ENCODE measurements at regions not wholly inside any gene's neighbourhood (a gene's known extent, or its start where the extent isn't known, plus 50 kb on each side); places are given as distances from the start of the nearest gene placed in this dataset.

DNA sequence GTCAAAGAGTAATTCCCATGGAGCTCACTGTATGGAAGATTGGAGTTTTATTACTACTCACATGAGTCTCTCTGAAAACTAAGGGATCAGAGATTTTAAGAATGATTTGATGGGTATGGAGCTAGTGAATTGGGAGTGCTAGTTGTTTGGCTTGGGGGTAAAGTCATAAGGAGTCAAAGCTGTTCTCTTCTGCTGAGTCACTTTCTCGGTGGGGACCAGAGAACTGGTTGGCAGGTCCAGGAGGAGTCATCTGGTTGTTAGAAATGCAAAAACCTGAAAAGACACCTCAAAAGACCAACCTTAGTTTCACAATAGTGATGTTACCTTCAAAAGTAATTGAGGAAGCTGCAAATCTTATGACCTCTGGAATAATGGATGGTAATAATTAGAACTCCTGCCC is 355.4 kb downstream of the RPS4Y2 start:
- no peak overlapping the region for H3K27ac ChIP-seq (ENCODE audit: low read depth, low read length)
- WGBS, 3 donors = 47 to 72% methylated on average over 1 of the region's 1 CpG; no CpG with 5 or more reads in 1 of the 3 donors

DNA sequence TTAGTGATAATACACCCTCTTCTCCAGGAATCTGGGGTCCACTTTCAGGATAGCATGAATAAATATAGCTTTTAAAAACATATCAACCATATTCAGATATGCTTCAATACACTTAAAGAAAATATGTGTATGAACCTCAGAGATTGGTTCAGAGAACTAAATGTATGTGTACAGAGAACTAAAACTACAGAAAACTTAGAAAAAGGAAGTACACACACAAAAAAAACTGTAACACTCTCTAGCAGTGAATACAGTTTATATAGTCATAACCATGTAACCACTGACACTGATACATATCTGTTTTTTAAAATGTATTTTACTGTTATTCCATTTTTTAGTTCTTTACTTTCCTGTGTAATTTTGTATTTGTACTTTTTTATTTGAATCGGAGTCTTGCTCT is 365.2 kb downstream of the RPS4Y2 start:
- H3K27ac ChIP-seq (ENCODE audit: low read depth, low read length) = no peak overlapping the region
- 82 to 97% methylated on average over 1 of the region's 1 CpG; no CpG with 5 or more reads in 1 of the 3 donors for WGBS, 3 donors

DNA sequence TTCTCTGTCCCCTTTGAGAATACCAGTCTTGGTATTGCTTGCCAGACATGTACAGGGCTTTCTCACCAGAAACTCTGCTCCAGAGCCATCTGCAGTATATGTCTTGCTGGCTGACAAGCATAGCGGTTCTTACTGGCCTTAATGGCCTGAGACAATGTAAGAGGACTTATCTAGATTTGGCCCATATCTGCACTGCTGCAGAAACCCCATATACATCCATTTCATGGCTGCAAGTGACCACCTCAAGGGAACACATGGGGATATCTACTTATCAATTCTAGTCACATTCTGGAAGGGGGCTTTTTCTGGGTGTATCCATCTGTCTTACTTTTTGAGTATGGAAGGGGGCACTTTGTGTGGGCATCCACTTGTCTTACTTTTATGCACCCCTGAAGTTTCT is 375.5 kb upstream of the RBMY1B start:
- WGBS, 3 donors = 18 to 67% methylated on average over 1 of the region's 1 CpG; no CpG with 5 or more reads in 1 of the 3 donors
- no peak overlapping the region for H3K27ac ChIP-seq (ENCODE audit: low read depth, low read length)

DNA sequence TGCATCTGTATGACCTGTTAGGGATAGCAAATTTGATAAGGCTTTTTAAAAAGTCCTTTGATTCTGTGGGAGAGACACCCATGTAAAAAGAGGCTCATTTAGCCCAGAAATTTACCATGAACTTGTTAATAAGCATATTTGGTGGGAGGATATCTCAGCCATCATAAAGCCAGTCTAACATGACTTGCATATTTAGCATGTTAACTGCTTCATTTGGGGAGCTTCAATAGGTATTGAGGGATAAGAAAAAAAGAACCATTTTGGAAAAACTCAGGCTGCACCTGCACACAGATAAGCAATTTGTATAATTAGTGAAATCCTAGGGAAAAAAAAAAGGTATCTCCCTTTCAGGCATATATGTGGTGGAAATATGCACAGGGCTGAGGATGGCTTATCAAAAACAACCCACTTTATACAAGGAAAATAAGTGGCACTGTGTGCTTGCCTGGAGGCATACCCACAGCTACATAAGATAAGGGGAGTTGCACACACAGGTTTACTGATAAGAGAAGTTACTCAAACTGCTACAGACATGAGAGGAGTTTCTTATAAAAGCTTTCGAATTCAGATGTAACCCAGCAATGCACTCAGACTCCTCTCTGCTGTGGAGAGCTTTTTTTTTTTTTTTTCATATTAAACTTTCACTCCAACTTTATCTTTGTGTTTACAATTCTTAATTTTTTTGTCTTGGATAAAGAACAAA is 372.9 kb upstream of the RBMY1B start:
- WGBS, 3 donors = 14 to 21% methylated on average over 1 of the region's 1 CpG; no CpG with 5 or more reads in 1 of the 3 donors
- H3K27ac ChIP-seq (ENCODE audit: low read depth, low read length) = no peak overlapping the region

DNA sequence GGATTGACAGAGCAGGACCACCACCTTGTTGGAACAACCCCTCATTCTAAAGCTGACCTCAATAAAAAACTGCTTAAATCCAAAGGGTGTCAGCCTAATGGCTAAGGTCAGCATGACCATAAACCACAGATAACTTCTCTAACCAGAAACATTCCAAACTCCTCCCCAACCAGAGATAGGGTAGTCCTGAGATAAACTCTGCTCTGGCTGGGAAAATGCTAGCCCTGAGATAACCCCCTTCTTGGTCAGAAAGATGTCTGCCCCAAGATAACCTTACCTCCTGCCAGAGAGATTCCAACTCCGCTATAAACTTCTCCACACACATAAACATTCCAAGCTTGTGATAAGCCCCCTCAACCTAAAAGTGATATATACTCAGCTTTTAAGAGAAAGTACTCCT is 364.8 kb upstream of the RBMY1B start:
- 72 to 76% methylated on average over 1 of the region's 1 CpG; no CpG with 5 or more reads in 1 of the 3 donors for WGBS, 3 donors
- no peak overlapping the region for H3K27ac ChIP-seq (ENCODE audit: low read depth, low read length)

DNA sequence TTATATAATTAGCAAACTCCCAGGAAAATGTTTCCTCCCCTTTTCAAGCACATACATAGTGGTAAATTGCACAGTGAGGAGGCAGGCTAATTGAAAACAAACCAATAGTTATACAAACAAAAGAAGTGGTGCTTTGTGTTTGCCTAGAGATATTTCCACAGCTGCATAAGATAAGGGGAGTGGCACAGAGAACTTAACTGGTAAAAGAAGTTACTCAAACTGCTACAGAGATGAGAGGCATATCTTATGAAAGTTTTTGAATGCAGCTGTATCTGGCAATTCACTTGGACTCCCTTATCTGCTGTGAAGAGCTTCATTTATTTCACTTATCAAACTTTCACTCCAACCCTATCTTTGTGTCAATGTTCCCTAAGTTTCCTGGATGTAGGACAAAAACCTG is 361.2 kb upstream of the RBMY1B start:
- H3K27ac ChIP-seq (ENCODE audit: low read depth, low read length) = no peak overlapping the region

DNA sequence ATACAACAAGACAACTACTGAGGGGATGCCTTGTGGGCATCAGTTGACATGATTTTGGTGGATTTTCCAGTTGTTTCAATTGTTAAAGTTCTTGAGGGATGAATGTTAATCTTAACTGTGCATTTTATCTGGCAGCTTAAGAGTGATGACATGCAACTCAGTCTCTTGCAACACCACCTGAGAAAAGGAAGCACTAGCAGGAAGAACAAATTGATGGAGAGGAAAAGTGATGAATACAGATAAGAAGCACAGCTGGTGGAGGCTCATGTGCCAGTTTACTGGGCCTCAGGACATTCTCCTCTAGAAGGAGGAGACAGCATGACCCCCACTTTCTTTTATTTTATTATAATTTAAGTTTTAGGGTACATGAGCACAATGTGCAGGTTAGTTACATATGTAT is 341.3 kb upstream of the RBMY1B start:
- H3K27ac ChIP-seq (ENCODE audit: low read depth, low read length) = no peak overlapping the region

DNA sequence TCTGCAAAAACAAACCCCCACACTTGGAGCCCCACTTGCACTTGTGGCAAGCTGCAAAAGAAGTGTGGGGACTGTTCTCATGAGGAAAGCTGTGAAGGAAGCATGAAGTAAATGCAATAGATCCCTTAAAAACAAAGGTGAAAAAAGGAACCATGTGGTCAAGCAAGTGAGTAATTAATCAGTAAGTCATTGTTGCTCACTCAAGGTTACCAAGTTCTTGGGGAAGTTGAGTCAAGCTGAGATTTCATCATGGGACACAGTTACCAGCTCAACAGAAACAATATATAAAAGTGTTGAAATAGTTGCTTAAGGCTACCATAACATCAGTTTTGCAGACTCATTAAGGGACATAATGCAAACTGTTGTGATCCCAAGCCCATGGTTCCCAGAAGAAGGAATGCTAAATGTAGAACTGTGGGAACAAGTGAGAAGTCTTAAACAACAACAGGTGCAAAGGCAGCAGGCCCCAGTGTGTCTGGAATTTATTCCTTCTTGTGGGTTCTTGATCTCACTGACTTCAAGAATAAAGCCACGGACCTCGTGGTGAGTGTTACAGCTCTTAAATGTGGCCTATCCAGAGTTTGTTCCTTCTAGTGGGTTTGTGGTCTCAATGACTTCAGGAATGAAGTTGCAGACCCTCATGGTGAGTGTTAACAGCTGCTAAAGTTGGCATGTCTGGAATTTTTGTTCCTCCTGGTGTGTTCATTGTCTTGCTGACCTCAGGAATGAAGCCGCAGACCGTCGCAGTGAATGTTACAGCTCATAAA is 336.3 kb upstream of the RBMY1B start:
- 76 to 85% methylated on average over 5 of the region's 5 CpGs; no CpG with 5 or more reads in 1 of the 3 donors for WGBS, 3 donors

DNA sequence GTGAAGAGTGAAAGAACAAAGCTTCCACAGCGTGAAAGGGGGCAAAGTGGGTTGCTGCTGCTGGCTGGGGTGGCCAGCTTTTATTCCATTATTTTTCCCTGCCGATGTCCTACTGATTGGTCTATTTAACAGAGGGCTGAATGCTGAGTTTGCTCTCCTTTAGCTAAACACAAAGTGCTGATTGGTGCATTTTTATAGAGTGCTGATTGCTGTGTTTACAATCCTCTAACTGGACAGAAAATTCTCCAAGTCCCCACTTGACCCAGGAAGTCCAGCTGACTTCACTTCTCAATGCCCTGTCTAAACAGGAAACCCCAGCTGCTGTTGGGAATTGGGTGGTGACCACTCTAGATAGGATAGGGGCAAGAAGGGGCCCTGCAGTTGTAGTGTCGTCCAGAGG is 335.6 kb upstream of the RBMY1B start:
- 45 to 50% methylated on average over 3 of the region's 3 CpGs; no CpG with 5 or more reads in 1 of the 3 donors for WGBS, 3 donors

More for the DNA sequence above, 336.3 kb upstream of the RBMY1B start:
- no peak overlapping the region for H3K27ac ChIP-seq (ENCODE audit: low read depth, low read length)

DNA sequence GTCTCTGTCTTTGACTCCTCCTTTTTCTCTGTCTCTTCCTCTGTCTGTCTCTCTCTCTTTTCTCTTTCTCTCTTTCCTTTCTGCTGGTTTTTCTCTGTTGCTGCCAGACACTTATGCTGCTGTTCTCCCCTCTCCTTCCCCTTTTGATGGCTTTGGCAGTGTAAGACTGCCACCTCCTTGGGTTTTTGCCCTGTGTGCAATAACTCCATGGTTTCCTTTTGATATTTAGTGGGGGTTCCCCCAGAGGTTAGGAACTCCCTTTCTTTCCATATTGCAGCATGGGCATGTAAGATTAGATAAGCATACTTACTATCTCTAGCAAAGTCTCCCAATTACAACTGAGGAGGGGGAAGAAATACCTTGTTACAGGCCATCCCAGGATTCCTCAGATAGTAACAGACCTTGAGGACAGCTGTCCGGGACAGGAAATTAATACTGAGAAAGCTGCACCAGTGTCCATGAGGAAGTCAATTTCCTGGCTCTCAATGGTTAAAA is 333.8 kb upstream of the RBMY1B start:
- 59 to 73% methylated on average over 1 of the region's 1 CpG; no CpG with 5 or more reads in 1 of the 3 donors for WGBS, 3 donors
- H3K27ac ChIP-seq (ENCODE audit: low read depth, low read length) = no peak overlapping the region

More for the DNA sequence above, 335.6 kb upstream of the RBMY1B start:
- H3K27ac ChIP-seq (ENCODE audit: low read depth, low read length) = no peak overlapping the region

DNA sequence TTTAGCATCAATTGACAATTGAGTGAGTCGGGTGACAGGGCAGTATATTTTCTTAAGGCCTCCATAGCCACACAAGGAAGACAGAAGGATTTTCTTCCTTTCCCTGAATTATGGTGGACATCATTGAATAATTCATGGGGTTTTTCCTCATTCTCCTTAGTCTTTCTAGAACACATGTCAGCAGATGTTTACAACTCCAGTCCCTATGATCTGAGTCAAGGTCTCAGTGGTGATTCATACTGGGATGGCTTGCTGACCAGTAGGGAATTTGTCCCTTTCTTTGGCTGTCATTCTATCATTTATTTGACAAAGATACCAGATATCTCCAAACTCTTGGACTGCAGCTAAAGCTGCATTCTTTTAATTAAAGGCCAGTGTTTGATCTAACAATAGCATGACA is 332.9 kb upstream of the RBMY1B start:
- H3K27ac ChIP-seq (ENCODE audit: low read depth, low read length) = no peak overlapping the region
- 55 to 81% methylated on average over 1 of the region's 1 CpG; no CpG with 5 or more reads in 1 of the 3 donors for WGBS, 3 donors

DNA sequence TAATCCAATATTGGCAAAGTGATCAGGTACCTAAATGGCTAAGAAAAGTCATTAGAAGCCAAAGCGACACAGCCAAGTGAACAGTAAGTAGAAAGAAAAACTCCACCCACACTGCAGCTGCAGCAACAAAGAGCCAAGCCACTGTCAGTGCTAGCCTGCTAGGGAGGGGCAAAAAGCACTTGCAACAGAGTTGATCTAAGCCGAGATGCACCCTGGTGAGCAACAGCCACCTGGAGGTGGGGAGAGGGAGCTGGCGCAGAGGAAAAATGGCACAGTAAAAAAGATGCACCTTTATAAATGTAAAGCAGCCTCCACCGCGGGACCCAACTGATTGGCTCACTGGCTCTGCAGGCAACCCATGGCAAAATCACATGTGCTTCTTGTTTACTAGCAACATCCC is 330.2 kb upstream of the RBMY1B start:
- no peak overlapping the region for H3K27ac ChIP-seq (ENCODE audit: low read depth, low read length)
- 63 to 69% methylated on average over 5 of the region's 5 CpGs; no CpG with 5 or more reads in 1 of the 3 donors for WGBS, 3 donors

DNA sequence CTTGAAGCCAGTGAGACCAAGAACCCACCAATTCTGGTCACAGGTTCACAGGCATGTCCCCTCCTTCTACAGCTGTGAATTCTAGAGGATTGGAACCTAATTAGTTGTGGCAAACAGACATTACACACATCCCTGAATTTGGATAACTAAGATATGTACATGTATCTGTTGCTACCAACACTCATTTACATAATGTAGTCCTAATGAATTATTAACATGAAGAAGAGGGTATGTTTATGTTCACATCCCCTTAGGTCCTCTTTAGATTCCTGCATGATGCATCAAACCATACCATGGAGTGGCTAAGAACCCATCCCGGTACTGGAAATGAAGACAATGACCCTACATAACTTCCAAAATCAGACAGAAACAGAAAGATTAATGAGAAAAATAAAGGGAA is 326.9 kb upstream of the RBMY1B start:
- no peak overlapping the region for H3K27ac ChIP-seq (ENCODE audit: low read depth, low read length)
- 80 to 90% methylated on average over 1 of the region's 1 CpG; no CpG with 5 or more reads in 1 of the 3 donors for WGBS, 3 donors

DNA sequence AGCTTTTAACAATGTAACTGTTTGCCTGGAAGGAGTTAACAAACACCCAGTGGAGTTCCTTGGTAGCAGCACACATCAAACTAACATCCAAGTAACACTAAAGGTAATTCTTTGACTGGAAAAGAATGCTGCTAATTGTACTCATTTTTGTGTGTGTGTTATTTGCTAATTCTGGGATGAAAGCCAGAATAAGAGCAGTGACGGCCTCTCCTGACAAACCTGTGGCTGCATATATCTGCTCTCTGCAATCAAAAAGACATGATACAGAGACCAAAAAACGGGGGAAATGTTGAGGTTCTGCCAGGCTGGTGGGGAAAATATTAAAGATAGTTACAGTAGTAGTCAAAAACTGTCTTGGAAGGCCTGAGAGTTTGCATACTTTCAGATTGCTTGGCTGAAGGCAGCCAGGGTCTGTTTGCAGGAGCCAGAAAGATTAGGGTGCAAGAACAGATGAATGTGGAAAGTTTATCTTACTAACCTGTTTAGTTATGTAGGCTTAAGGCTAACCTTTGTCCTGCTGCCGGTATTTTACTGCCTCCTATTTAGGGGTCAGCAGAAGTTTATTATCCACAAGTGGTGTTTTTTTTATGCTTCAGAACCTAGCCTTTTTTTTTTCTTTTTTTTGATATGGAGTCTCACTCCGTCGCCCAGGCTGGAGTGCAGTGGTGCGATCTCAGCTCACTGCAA is 325.6 kb upstream of the RBMY1B start:
- 43 to 68% methylated on average over 6 of the region's 6 CpGs; no CpG with 5 or more reads in 1 of the 3 donors for WGBS, 3 donors
- no peak overlapping the region for H3K27ac ChIP-seq (ENCODE audit: low read depth, low read length)

DNA sequence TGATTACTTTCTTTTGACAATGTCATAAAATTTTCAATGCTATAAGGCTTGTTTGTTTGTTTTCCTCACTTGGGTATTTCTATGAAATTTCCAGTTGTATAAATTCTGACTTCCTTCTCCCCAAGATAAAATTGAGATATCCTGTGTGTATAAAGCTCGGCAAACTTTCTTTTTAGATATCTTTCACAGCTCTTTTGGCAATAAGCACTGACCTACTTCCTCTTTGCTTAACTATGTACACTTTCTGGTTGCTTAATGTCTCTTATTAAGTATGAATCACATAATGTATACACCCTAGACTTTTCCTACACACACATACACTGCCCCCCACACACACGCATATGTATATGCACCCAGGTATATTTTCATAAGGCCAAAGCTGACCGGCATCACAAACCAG is 318.4 kb upstream of the RBMY1B start:
- 53 to 63% methylated on average over 3 of the region's 3 CpGs; no CpG with 5 or more reads in 1 of the 3 donors for WGBS, 3 donors
- H3K27ac ChIP-seq (ENCODE audit: low read depth, low read length) = no peak overlapping the region

DNA sequence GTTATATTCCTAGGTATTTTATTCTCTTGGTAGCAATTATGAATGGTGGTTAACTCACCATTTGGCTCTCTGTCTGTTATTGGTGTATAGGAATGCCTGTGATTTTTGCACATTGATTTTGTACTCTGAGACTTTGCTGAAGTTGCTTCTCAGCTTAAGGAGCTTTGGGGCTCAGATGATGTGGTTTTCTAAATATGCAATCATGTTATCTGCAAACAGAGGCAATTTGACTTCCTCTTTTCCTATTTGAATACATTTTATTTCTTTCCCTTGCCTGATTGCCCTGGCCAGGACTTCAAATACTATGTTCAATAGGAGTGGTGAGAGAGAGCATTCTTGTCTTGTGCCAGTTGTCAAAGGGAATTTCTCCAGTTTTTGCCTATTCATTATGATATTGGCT is 310.9 kb upstream of the RBMY1B start:
- no peak overlapping the region for H3K27ac ChIP-seq (ENCODE audit: low read depth, low read length)

DNA sequence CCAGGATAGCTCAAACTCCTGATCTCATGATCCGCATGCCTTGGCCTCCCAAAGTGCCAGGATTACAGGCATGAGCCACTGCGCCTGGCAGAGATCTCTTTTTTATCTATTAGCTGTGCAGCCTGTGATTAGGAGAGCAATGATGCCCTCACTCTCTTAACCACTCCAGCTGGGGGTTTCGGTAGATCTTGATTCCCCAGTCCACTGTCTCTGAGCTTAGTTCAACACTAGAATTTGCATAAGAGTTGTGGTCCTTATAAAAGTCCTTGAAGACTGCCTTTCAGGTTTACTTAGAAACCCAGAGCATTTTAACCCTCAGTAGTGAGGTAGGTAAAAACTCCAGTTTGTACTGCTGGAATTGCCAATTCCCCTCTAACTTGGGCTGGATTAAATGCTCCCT is 283.3 kb upstream of the RBMY1B start:
- H3K27ac ChIP-seq (ENCODE audit: low read depth, low read length) = no peak overlapping the region
- 62 to 81% methylated on average over 3 of the region's 3 CpGs; no CpG with 5 or more reads in 1 of the 3 donors for WGBS, 3 donors

DNA sequence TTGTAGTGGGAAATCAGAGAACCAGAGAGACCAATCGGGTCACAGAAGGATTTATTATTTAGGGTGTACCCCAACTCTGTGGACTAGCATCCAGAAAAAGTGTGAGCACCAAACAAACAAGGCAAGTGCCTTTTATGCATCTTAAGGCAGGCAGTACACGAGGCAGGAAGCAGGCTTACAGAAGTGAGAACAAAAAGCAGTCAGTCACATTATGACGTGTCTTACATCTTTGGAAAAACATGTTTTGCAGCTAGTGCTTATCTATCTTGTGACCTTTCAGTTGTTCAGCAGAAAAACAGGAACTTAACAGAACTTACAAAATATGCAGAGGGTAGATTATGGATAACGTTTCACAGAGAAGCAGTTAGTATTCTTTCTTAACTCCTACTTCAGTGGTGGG is 270.9 kb upstream of the RBMY1B start:
- 17 to 18% methylated on average over 4 of the region's 4 CpGs; no CpG with 5 or more reads in 1 of the 3 donors for WGBS, 3 donors

More for the DNA sequence above, 270.9 kb upstream of the RBMY1B start:
- no peak overlapping the region for H3K27ac ChIP-seq (ENCODE audit: low read depth, low read length)
